Activated CD4-positive, alpha-beta T cell treated with anti-CD3 and anti-CD28 coated beads, Interleukin-2, amount 50 U/mL, for 48 hours (primary cell): ENCODE measurements at regions not wholly inside any gene's neighbourhood (a gene's known extent, or its start where the extent isn't known, plus 50 kb on each side); places are given as distances from the start of the nearest gene placed in this dataset.

Experiments used
- DNase-seq, 2 experiments: peaks; one replicate each; pipeline ENCODE4 v3.0.0-alpha.2; 2020

- no peak for DNase-seq
Measured at GRCh38 chr17:71111460-71111859, 942.1 kb downstream of the KCNJ2 start.

GRCh38 chr17:71111934-71112333, 942.6 kb downstream of the KCNJ2 start:
- DNase-seq = no peak

GRCh38 chr17:71113347-71113746, 944.0 kb downstream of the KCNJ2 start:
- DNase-seq = no peak

- no peak for DNase-seq
Measured at GRCh38 chr17:71114911-71115668, 945.8 kb downstream of the KCNJ2 start.

GRCh38 chr17:71115669-71115972, 946.3 kb downstream of the KCNJ2 start:
- no peak for DNase-seq

- no peak for DNase-seq
Measured at GRCh38 chr17:71117466-71117865, 948.1 kb downstream of the KCNJ2 start.

GRCh38 chr17:71118039-71118438, 948.7 kb downstream of the KCNJ2 start:
- DNase-seq = no peak

- no peak for DNase-seq
Measured at GRCh38 chr17:71127416-71127815, 958.1 kb downstream of the KCNJ2 start.

- no peak for DNase-seq
Measured at GRCh38 chr17:71142333-71142732, 973.0 kb downstream of the KCNJ2 start.

GRCh38 chr17:71145486-71145885, 975.3 kb upstream of the SOX9 start:
- DNase-seq = no peak

- DNase-seq = no peak
Measured at GRCh38 chr17:71147906-71148305, 972.9 kb upstream of the SOX9 start.

- no peak for DNase-seq
Measured at GRCh38 chr17:71149607-71150006, 971.2 kb upstream of the SOX9 start.

GRCh38 chr17:71157297-71157696, 963.5 kb upstream of the SOX9 start:
- no peak for DNase-seq

GRCh38 chr17:71158437-71158836, 962.4 kb upstream of the SOX9 start:
- DNase-seq = no peak

- DNase-seq = no peak
Measured at GRCh38 chr17:71163121-71163812, 957.6 kb upstream of the SOX9 start.

- no peak for DNase-seq
Measured at GRCh38 chr17:71163813-71164122, 957.1 kb upstream of the SOX9 start.

- no peak for DNase-seq
Measured at GRCh38 chr17:71164561-71164960, 956.3 kb upstream of the SOX9 start.

GRCh38 chr17:71166311-71166710, 954.5 kb upstream of the SOX9 start:
- DNase-seq = no peak

- DNase-seq = no peak
Measured at GRCh38 chr17:71168053-71168741, 952.6 kb upstream of the SOX9 start.

- DNase-seq = no peak
Measured at GRCh38 chr17:71170070-71170469, 950.8 kb upstream of the SOX9 start.

- no peak for DNase-seq
Measured at GRCh38 chr17:71171270-71171669, 949.5 kb upstream of the SOX9 start.

- no peak for DNase-seq
Measured at GRCh38 chr17:71173991-71174390, 946.8 kb upstream of the SOX9 start.

GRCh38 chr17:71176331-71176730, 944.5 kb upstream of the SOX9 start:
- DNase-seq = no peak

- no peak for DNase-seq
Measured at GRCh38 chr17:71176928-71177443, 943.8 kb upstream of the SOX9 start.
